ENCODE measurements at regions not wholly inside any gene's neighbourhood (a gene's known extent, or its start where the extent isn't known, plus 50 kb on each side); places are given as distances from the start of the nearest gene placed in this dataset.
"Not testable (repeated sequence)": the region's sequence is repeated elsewhere in the genome, so short reads cannot be mapped to it uniquely, and the experiment has no call there.

GRCh38 chrX:128769495-128769894, 717.3 kb upstream of the ACTRT1 start:
- no peak for DNase-seq (ENCODE audit: low read depth)

- DNase-seq (ENCODE audit: low read depth) = no peak
Measured at GRCh38 chrX:128759745-128760144, 707.5 kb upstream of the ACTRT1 start.

GRCh38 chrX:128759177-128759576, 707.0 kb upstream of the ACTRT1 start:
- DNase-seq (ENCODE audit: low read depth) = no peak

- DNase-seq (ENCODE audit: low read depth) = no peak
Measured at GRCh38 chrX:128754130-128754529, 701.9 kb upstream of the ACTRT1 start.

GRCh38 chrX:128739539-128739938, 687.3 kb upstream of the ACTRT1 start:
- DNase-seq (ENCODE audit: low read depth) = no peak

- DNase-seq (ENCODE audit: low read depth) = no peak
Measured at GRCh38 chrX:128728943-128729342, 676.7 kb upstream of the ACTRT1 start.

- no peak for DNase-seq (ENCODE audit: low read depth)
Measured at GRCh38 chrX:128717635-128718578, 665.7 kb upstream of the ACTRT1 start.

- no peak for DNase-seq (ENCODE audit: low read depth)
Measured at GRCh38 chrX:128714425-128714824, 662.2 kb upstream of the ACTRT1 start.

- DNase-seq (ENCODE audit: low read depth) = no peak
Measured at GRCh38 chrX:128699716-128700285, 647.6 kb upstream of the ACTRT1 start.

GRCh38 chrX:128698573-128699181, 646.5 kb upstream of the ACTRT1 start:
- DNase-seq (ENCODE audit: low read depth) = no peak

- no peak for DNase-seq (ENCODE audit: low read depth)
Measured at GRCh38 chrX:128691872-128692271, 639.7 kb upstream of the ACTRT1 start.

GRCh38 chrX:128685387-128685786, 633.2 kb upstream of the ACTRT1 start:
- DNase-seq (ENCODE audit: low read depth) = no peak

GRCh38 chrX:128676651-128677050, 624.4 kb upstream of the ACTRT1 start:
- DNase-seq (ENCODE audit: low read depth) = no peak

GRCh38 chrX:128674326-128675086, 622.3 kb upstream of the ACTRT1 start:
- DNase-seq (ENCODE audit: low read depth) = not testable (repeated sequence)

GRCh38 chrX:128664211-128664610, 612.0 kb upstream of the ACTRT1 start:
- no peak for DNase-seq (ENCODE audit: low read depth)

- DNase-seq (ENCODE audit: low read depth) = no peak
Measured at GRCh38 chrX:128653524-128654060, 601.4 kb upstream of the ACTRT1 start.

GRCh38 chrX:128650326-128650725, 598.1 kb upstream of the ACTRT1 start:
- DNase-seq (ENCODE audit: low read depth) = no peak

GRCh38 chrX:128634754-128635153, 582.6 kb upstream of the ACTRT1 start:
- no peak for DNase-seq (ENCODE audit: low read depth)

GRCh38 chrX:128623361-128623760, 571.2 kb upstream of the ACTRT1 start:
- DNase-seq (ENCODE audit: low read depth) = no peak

GRCh38 chrX:128622296-128622695, 570.1 kb upstream of the ACTRT1 start:
- DNase-seq (ENCODE audit: low read depth) = no peak

- no peak for DNase-seq (ENCODE audit: low read depth)
Measured at GRCh38 chrX:128619490-128619889, 567.3 kb upstream of the ACTRT1 start.

GRCh38 chrX:128616933-128617332, 564.7 kb upstream of the ACTRT1 start:
- no peak for DNase-seq (ENCODE audit: low read depth)

Data from HS-5 (cell line).